Cardiac septum (tissue), 1 donor: ENCODE measurements at regions not wholly inside any gene's neighbourhood (a gene's known extent, or its start where the extent isn't known, plus 50 kb on each side); places are given as distances from the start of the nearest gene placed in this dataset.
"Not testable (repeated sequence)": the region's sequence is repeated elsewhere in the genome, so short reads cannot be mapped to it uniquely, and the experiment has no call there.

Experiments used
- DNase-seq: peaks from one replicate; pipeline ENCODE4 v3.0.0-alpha.2; 2020; ENCODE audit warnings: low spot score
- intact Hi-C: fragments of 100-400 bp; cut with DNase I; formaldehyde crosslinking; loops from one replicate; pipeline ENCODE4 v1.14.0; 2022
- donor health status: DM: no; HTN: no; CAD: no.

GRCh38 chr13:50414640-50415039 lies 399.4 kb downstream of the KCNRG start:
- intact Hi-C loops = no loop called here
- DNase-seq = no peak

GRCh38 chr13:50415428-50415827 lies 400.2 kb downstream of the KCNRG start:
- DNase-seq = no peak
- intact Hi-C loops = no loop called here

GRCh38 chr13:50417597-50417996 lies 402.4 kb downstream of the KCNRG start:
- DNase-seq = no peak
- intact Hi-C loops = no loop called here

GRCh38 chr13:50419331-50419865 lies 404.2 kb downstream of the KCNRG start:
- no peak for DNase-seq
- intact Hi-C loops = no loop called here

- intact Hi-C loops = loop anchor here (5.0 kb wide), 1 partner anchor 37 kb away; no protein-coding TSS in a partner anchor
- DNase-seq = no peak
Measured at GRCh38 chr13:50419896-50420295, 404.7 kb downstream of the KCNRG start.

GRCh38 chr13:50420718-50421472 lies 405.7 kb downstream of the KCNRG start:
- intact Hi-C loops = loop anchor here (5.0 kb wide), 1 partner anchor 36 kb away; no protein-coding TSS in a partner anchor
- no peak for DNase-seq

GRCh38 chr13:50421473-50422130 lies 406.4 kb downstream of the KCNRG start:
- DNase-seq = no peak
- intact Hi-C loops = loop anchor here (5.0 kb wide), 1 partner anchor 36 kb away; no protein-coding TSS in a partner anchor

- intact Hi-C loops = loop anchor here (5.0 kb wide), 1 partner anchor 35 kb away; no protein-coding TSS in a partner anchor
- no peak for DNase-seq
Measured at GRCh38 chr13:50422181-50423148, 407.2 kb downstream of the KCNRG start.

- intact Hi-C loops = loop anchor here (5.0 kb wide), 1 partner anchor 32 kb away; no protein-coding TSS in a partner anchor
- no peak for DNase-seq
Measured at GRCh38 chr13:50424993-50425392, 409.7 kb downstream of the KCNRG start.

- DNase-seq = no peak
- intact Hi-C loops = no loop called here
Measured at GRCh38 chr13:50425772-50426171, 410.5 kb downstream of the KCNRG start.

GRCh38 chr13:50426927-50427326 lies 411.7 kb downstream of the KCNRG start:
- intact Hi-C loops = no loop called here
- DNase-seq = no peak

GRCh38 chr13:50427511-50427910 lies 412.3 kb downstream of the KCNRG start:
- DNase-seq, intact Hi-C loops: not testable (repeated sequence)

GRCh38 chr13:50428183-50428877 lies 413.1 kb downstream of the KCNRG start:
- intact Hi-C loops = no loop called here
- no peak for DNase-seq

- DNase-seq = no peak
- intact Hi-C loops = no loop called here
Measured at GRCh38 chr13:50435011-50435410, 408.5 kb downstream of the DLEU7 start.

- DNase-seq = no peak
- intact Hi-C loops = no loop called here
Measured at GRCh38 chr13:50437252-50437651, 406.2 kb downstream of the DLEU7 start.

- DNase-seq = no peak
- intact Hi-C loops = no loop called here
Measured at GRCh38 chr13:50438351-50438750, 405.1 kb downstream of the DLEU7 start.

GRCh38 chr13:50441130-50441529 lies 402.4 kb downstream of the DLEU7 start:
- intact Hi-C loops = no loop called here

GRCh38 chr13:50444726-50445125 lies 398.8 kb downstream of the DLEU7 start:
- intact Hi-C loops = no loop called here
- DNase-seq = no peak

More at GRCh38 chr13:50441130-50441529, 402.4 kb downstream of the DLEU7 start:
- no peak for DNase-seq

GRCh38 chr13:50446611-50447010 lies 396.9 kb downstream of the DLEU7 start:
- DNase-seq = no peak
- intact Hi-C loops = no loop called here
